Esophagus squamous epithelium (tissue), 5 donors: ENCODE measurements at regions not wholly inside any gene's neighbourhood (a gene's known extent, or its start where the extent isn't known, plus 50 kb on each side); places are given as distances from the start of the nearest gene placed in this dataset.
"Not testable (repeated sequence)": the region's sequence is repeated elsewhere in the genome, so short reads cannot be mapped to it uniquely, and the experiment has no call there.

Experiments used
- DNase-seq: peaks from one replicate; lab custom pipeline; 2025; lab: John Stamatoyannopoulos, UW
- H3K27ac ChIP-seq, 4 donors: fragments of 200-600 bp; sonication (generic); one replicate each; pipeline ENCODE4 v1.5.1; 2016 to 2019; ENCODE audit warnings: mild to moderate bottlenecking in 1 of 4
- H3K27me3 ChIP-seq, 4 donors: fragments of 200-600 bp; sonication (generic); 1 replicate in 3 of 4; 2 replicates in 1 of 4; pipeline versions ENCODE4 v1.5.1 to v1.6.0; 2017 to 2021; ENCODE audit warnings: antibody characterized with exemption in 1 of 4
- H3K36me3 ChIP-seq, 3 donors: fragments of 200-600 bp; sonication (generic); one replicate each; pipeline ENCODE4 v1.5.1; 2016 to 2019
- H3K4me1 ChIP-seq, 3 donors: fragments of 200-600 bp; sonication (generic); one replicate each; pipeline ENCODE4 v1.5.1; 2017 to 2019
- H3K4me3 ChIP-seq, 4 donors: fragments of 200-600 bp; sonication (generic); 1 replicate in 3 of 4; 2 replicates in 1 of 4; pipeline ENCODE4 v1.5.1; 2016 to 2019; ENCODE audit warnings: mild to moderate bottlenecking in 2 of 4, moderate library complexity in 1 of 4
- H3K9me3 ChIP-seq, 3 donors: fragments of 200-600 bp; sonication (generic); one replicate each; pipeline ENCODE4 v1.5.1; 2016 to 2019
- POLR2A ChIP-seq, 4 donors: fragments of 450-650 bp; IDR thresholded peaks; one replicate each; pipeline ENCODE4 v1.6.1; 2017; ENCODE audit warnings: antibody characterized with exemption in 4 of 4, mild to moderate bottlenecking in 4 of 4, moderate library complexity in 3 of 4
- WGBS, 2 donors: methylation state at CpG; one replicate each; pipeline ENCODE4 v1.1.5; 2018; 5-methylcytosine and 5-hydroxymethylcytosine counted together
- intact Hi-C: fragments of 100-400 bp; cut with DNase I; formaldehyde crosslinking; loops from one replicate; pipeline ENCODE4 v1.15.0; 2022
- TF ChIP-seq, protein P1 (sequence below), 6 experiments: fragments of 450-650 bp in 4 of 6; fragments of 200-600 bp in 2 of 6; sonication (generic) in 2 of 6; IDR thresholded peaks; one replicate each; pipeline ENCODE4 v1.5.1; 2016 to 2019; ENCODE audit warnings: antibody characterized with exemption in 6 of 6, mild to moderate bottlenecking in 4 of 6, moderate library complexity in 4 of 6
- donor health status: DM: yes; HTN: yes; CAD: no.

DNA sequence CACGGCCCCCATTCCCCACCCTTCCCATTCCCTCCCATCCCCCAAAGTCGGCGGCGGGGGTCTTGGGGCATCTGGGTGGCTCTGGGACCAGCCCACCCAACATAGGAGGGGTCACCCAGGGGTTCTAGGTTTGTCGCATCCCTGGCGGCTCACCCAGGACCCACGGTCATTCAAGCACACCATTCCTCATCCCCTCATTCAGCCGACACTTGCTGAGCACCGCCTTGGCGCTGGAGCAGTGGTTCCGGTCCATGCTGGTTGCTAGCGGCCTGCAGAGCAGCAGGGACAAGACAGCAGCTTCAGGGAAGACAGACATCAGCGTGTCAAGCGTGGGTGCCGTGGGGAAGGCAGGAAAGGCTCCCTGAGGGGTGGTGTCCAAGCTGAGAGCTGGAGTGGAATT is 50.5 kb upstream of the OTOS start:
- intact Hi-C loops, result no loop called here
- TF ChIP-seq, protein P1, sequence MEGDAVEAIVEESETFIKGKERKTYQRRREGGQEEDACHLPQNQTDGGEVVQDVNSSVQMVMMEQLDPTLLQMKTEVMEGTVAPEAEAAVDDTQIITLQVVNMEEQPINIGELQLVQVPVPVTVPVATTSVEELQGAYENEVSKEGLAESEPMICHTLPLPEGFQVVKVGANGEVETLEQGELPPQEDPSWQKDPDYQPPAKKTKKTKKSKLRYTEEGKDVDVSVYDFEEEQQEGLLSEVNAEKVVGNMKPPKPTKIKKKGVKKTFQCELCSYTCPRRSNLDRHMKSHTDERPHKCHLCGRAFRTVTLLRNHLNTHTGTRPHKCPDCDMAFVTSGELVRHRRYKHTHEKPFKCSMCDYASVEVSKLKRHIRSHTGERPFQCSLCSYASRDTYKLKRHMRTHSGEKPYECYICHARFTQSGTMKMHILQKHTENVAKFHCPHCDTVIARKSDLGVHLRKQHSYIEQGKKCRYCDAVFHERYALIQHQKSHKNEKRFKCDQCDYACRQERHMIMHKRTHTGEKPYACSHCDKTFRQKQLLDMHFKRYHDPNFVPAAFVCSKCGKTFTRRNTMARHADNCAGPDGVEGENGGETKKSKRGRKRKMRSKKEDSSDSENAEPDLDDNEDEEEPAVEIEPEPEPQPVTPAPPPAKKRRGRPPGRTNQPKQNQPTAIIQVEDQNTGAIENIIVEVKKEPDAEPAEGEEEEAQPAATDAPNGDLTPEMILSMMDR (IDR thresholded peaks at IDR 0.05), result no peak
- no peak for TF ChIP-seq POLR2A (IDR thresholded peaks at IDR 0.05)
- 88 to 89% methylated on average over 7 to 10 of the region's 15 CpGs for WGBS, 2 donors
- Histone ChIP-seq H3K27me3 (peaks cover 0 to 42% (median 0%) of the 10 kb centered on the region in 4 donors), H3K9me3 (peaks cover 0 to 9% (median 0%) of the 10 kb centered on the region in 3 donors), H3K4me1 (no peaks in the 10 kb centered on the region), H3K27ac (no peak overlapping the region), H3K36me3 (no peaks in the 10 kb centered on the region), H3K4me3 (no peak overlapping the region)
- no peak for DNase-seq

DNA sequence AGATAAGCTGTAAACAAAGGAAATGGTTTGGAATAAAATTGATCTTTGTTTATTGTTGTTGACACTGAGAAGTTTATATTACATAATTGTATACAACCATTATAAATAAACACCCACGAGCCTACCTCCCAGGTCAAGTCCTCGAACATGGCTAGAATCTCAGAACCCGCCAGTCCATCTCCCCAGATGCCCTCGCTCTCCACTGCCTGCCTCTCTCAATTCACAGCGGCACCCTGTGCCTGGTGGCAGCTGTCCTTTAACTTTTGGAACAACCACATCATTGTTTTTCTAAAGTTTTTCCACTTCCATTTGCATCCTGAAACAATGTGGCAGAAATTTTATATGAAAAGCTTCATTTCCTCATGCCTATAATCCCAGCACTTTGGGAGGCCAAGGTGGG is 52.2 kb upstream of the OTOS start:
- Histone ChIP-seq H3K36me3 (no peaks in the 10 kb centered on the region), H3K9me3 (peaks cover 0 to 2% (median 0%) of the 10 kb centered on the region in 3 donors), H3K27ac (no peak overlapping the region), H3K27me3 (peaks cover 0 to 48% (median 0%) of the 10 kb centered on the region in 4 donors), H3K4me1 (no peaks in the 10 kb centered on the region), H3K4me3 (no peak overlapping the region)
- TF ChIP-seq, protein P1 (IDR thresholded peaks at IDR 0.05), result no peak
- no peak for TF ChIP-seq POLR2A (IDR thresholded peaks at IDR 0.05)
- intact Hi-C loops, result no loop called here
- DNase-seq, result no peak
- WGBS, 2 donors, result 75 to 78% methylated on average over 5 of the region's 5 CpGs

DNA sequence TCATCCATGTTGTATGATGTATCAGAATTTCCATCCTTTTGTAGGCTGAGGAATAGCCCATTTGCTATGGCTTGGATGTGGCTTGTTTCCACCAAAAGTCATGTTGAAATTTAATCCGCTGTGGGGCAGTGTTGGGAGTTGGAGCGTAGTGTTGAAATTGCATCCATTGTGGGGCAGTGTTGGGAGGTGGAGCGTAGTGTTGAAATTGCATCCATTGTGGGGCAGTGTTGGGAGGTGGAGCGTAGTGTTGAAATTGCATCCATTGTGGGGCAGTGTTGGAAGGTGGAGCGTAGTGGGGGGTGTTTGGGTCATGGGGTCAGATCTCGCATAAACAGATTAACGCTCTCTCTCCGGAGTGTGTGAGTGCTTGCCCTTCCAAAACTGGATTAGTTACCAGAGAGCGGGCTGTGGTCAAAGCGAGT is 53.9 kb upstream of the OTOS start:
- H3K4me1 ChIP-seq, DNase-seq, H3K9me3 ChIP-seq, intact Hi-C loops, H3K27ac ChIP-seq, H3K4me3 ChIP-seq, H3K36me3 ChIP-seq: not testable (repeated sequence)
- 44 to 59% methylated on average over 8 to 10 of the region's 10 CpGs for WGBS, 2 donors
- H3K27me3 ChIP-seq, result peaks cover 0 to 54% (median 0%) of the 10 kb centered on the region in 4 donors

DNA sequence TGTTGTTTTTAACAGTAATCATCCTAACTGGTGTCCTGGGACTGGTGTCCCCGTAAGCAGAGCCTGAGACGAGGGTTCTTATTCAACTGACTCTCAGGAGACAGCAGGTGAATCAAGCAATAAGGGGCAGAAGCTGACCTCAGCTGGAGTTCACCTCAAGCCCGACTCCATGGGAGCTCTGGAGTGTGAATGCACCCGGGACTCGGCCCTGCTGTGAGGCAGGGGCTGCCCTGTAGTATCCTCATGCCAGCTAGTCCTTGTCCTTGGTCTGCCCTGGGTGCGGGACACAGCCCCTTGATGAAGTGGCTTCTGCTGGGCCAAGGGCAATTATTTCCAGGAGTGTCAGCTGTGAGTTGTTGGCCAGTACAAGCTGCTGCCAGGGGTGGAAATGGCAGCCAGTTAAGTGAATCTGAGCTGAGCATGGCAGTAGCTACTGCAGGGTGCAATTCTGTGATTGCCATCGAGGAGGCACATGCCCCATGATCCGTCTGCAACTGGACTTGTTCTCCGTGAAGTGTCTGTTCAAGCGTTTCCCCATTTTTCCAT is 54.9 kb upstream of the OTOS start:
- no peak for DNase-seq
- TF ChIP-seq POLR2A (IDR thresholded peaks at IDR 0.05), result no peak
- TF ChIP-seq, protein P1 (IDR thresholded peaks at IDR 0.05), result no peak
- Histone ChIP-seq H3K4me3 (no peak overlapping the region), H3K27ac (no peak overlapping the region), H3K27me3 (peaks cover 0 to 56% (median 0%) of the 10 kb centered on the region in 4 donors), H3K9me3 (no peaks in the 10 kb centered on the region), H3K4me1 (no peaks in the 10 kb centered on the region), H3K36me3 (no peaks in the 10 kb centered on the region)
- WGBS, 2 donors, result 81 to 90% methylated on average over 4 to 10 of the region's 10 CpGs
- intact Hi-C loops, result no loop called here

DNA sequence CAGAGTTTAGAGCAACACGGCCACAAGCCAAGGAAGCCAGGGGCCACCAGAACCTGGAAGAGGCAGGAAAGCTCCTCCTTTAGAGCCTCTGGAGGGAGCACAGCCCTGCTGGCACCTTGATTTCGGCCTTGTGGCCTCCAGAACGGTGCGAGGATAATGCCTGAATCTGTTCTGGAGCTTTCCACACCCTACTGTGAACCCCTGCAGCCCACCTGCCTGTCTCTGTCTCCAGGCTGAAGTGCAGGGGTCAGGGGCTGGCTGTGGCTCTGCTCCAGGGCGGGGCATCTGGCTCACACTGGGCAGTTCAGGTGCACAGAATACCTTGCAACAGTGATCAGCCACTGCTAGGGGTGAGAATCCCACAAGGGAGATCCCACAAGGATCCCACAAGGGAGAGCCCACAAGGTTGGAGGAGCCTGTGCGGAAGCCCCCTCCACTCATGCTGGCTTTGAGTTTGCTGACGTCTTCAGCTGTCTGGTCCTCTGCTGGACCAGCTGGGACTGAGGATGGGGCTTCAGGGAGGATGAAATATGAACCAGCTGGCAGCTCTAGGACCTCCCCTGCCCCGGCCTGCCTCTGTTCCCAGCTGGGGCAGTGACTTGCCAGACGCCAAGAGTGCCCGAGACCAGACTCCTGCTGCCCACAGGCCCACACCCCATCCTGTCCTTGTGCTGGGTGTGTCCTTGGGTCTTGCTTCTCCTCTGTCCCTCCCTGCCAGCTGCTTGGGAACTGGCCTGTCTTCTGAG is 56.4 kb upstream of the OTOS start:
- Histone ChIP-seq H3K4me3 (no peak overlapping the region), H3K4me1 (no peaks in the 10 kb centered on the region), H3K27ac (no peak overlapping the region), H3K36me3 (no peaks in the 10 kb centered on the region), H3K9me3 (no peaks in the 10 kb centered on the region), H3K27me3 (peaks cover 0 to 57% (median 0%) of the 10 kb centered on the region in 4 donors)
- WGBS, 2 donors, result 83 to 91% methylated on average over 2 to 8 of the region's 10 CpGs
- intact Hi-C loops, result no loop called here
- TF ChIP-seq, protein P1 (IDR thresholded peaks at IDR 0.05), result no peak
- TF ChIP-seq POLR2A (IDR thresholded peaks at IDR 0.05), result no peak
- DNase-seq, result no peak
